ENCODE measurements at regions not wholly inside any gene's neighbourhood (a gene's known extent, or its start where the extent isn't known, plus 50 kb on each side); places are given as distances from the start of the nearest gene placed in this dataset.

GRCh38 chr15:31266712-31267111 is 59.9 kb upstream of the KLF13 start:
- Histone ChIP-seq H3K27ac (ENCODE audit: low read depth, low read length) (peak overlapping the region; percentile 33), H3K4me1 (ENCODE audit: control insufficient read depth in 3 of 3, insufficient read depth in 3 of 3, low read length in 3 of 3) (peaks cover 40 to 56% (median 50%) of the 10 kb centered on the region in 3 donors)

GRCh38 chr15:31267161-31268107 is 59.2 kb upstream of the KLF13 start:
- Histone ChIP-seq H3K36me3 (ENCODE audit: control insufficient read depth in 3 of 3, insufficient read depth in 3 of 3, low read length in 3 of 3) (no peaks in the 10 kb centered on the region), H3K9ac (ENCODE audit: low read depth in 1 of 3, low read length in 3 of 3) (peak overlapping the region in 1 of 3 donors; percentile 25), H3K27ac (ENCODE audit: low read depth, low read length) (no peak overlapping the region), H3K27me3 (ENCODE audit: control insufficient read depth in 3 of 3, insufficient read depth in 3 of 3, low read length in 3 of 3) (no peaks in the 10 kb centered on the region), H3K4me1 (ENCODE audit: control insufficient read depth in 3 of 3, insufficient read depth in 3 of 3, low read length in 3 of 3) (peaks cover 40 to 56% (median 50%) of the 10 kb centered on the region in 3 donors), H3K4me3 (ENCODE audit: low read length in 3 of 3) (no peak overlapping the region), H3K9me3 (ENCODE audit: control insufficient read depth in 3 of 3, low read length in 3 of 3) (no peaks in the 10 kb centered on the region)

More at GRCh38 chr15:31266712-31267111, 59.9 kb upstream of the KLF13 start:
- Histone ChIP-seq H3K9me3 (ENCODE audit: control insufficient read depth in 3 of 3, low read length in 3 of 3) (no peaks in the 10 kb centered on the region), H3K4me3 (ENCODE audit: low read length in 3 of 3) (peak overlapping the region in 1 of 3 donors; percentile 22), H3K36me3 (ENCODE audit: control insufficient read depth in 3 of 3, insufficient read depth in 3 of 3, low read length in 3 of 3) (no peaks in the 10 kb centered on the region), H3K27me3 (ENCODE audit: control insufficient read depth in 3 of 3, insufficient read depth in 3 of 3, low read length in 3 of 3) (no peaks in the 10 kb centered on the region), H3K9ac (ENCODE audit: low read depth in 1 of 3, low read length in 3 of 3) (peak overlapping the region in 2 of 3 donors; percentile 28 to 46)

DNA sequence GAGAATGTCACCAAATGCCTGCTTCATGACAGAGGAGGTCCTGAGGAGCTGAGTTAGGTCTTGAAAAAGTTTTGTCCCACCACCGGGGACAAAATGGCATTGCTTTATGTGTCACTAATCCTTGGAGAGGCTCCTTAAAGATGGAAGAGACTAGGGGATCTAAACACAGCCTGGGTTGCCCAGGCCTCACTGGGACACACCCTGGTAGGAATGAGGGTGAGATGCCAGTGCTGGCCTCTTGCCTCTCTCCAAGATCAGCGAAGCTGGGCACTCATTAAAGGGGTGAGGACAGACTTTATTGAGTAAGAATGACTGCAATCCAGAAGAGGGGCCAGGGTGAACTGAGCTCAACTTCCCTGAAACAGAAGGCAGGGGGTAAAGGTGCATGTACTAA is 58.5 kb upstream of the KLF13 start:
- Histone ChIP-seq H3K4me3 (ENCODE audit: low read length in 3 of 3) (no peak overlapping the region), H3K9me3 (ENCODE audit: control insufficient read depth in 3 of 3, low read length in 3 of 3) (no peaks in the 10 kb centered on the region), H3K27ac (ENCODE audit: low read depth, low read length) (no peak overlapping the region), H3K9ac (ENCODE audit: low read depth in 1 of 3, low read length in 3 of 3) (no peak overlapping the region), H3K27me3 (ENCODE audit: control insufficient read depth in 3 of 3, insufficient read depth in 3 of 3, low read length in 3 of 3) (no peaks in the 10 kb centered on the region), H3K36me3 (ENCODE audit: control insufficient read depth in 3 of 3, insufficient read depth in 3 of 3, low read length in 3 of 3) (no peaks in the 10 kb centered on the region), H3K4me1 (ENCODE audit: control insufficient read depth in 3 of 3, insufficient read depth in 3 of 3, low read length in 3 of 3) (peaks cover 40 to 53% (median 47%) of the 10 kb centered on the region in 3 donors)

DNA sequence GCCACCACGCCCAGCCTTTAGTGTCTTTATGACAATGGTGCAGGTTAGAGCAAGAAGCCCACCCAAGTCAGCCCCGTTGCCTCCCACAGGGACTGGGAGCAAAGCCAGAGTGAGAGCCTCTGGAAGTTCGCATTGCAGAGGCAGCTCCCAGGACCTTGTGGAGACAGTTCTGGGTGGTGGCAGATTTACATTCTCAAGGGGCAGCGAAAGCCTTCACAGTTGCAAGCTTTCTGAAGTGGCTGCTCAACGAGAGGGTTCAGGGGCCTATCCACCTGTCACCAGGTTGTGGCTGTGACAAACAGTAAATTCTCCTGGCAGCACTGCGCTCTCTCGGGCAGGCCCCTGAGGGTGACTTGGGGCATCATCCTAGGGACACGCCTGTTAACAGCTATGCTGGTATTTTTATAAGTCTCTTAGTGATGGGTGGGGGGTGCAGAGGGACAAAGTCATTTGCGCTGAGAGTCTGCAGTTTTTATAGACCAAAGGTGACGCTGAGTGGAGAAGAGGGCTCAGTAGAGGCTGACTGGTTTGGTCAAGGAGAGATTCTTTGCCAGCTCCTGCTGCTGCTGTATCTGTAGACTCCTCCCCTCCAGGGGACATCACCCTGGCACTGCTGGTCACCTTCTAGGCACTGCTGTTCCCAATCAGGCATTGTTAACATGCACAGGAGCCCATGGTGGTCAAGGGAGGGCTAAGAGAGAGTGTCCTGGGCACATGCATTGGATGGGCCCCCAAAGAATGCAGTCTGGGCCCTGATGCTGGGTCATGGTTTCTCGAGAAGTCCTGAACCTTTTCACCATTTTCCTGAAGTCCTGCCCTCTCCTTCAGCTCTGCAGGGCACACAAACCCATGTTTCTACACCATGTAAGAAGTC is 57.5 kb upstream of the KLF13 start:
- Histone ChIP-seq H3K36me3 (ENCODE audit: control insufficient read depth in 3 of 3, insufficient read depth in 3 of 3, low read length in 3 of 3) (no peaks in the 10 kb centered on the region), H3K27ac (ENCODE audit: low read depth, low read length) (no peak overlapping the region), H3K4me1 (ENCODE audit: control insufficient read depth in 3 of 3, insufficient read depth in 3 of 3, low read length in 3 of 3) (peaks cover 30 to 42% (median 37%) of the 10 kb centered on the region in 3 donors), H3K9me3 (ENCODE audit: control insufficient read depth in 3 of 3, low read length in 3 of 3) (no peaks in the 10 kb centered on the region), H3K9ac (ENCODE audit: low read depth in 1 of 3, low read length in 3 of 3) (no peak overlapping the region), H3K27me3 (ENCODE audit: control insufficient read depth in 3 of 3, insufficient read depth in 3 of 3, low read length in 3 of 3) (no peaks in the 10 kb centered on the region), H3K4me3 (ENCODE audit: low read length in 3 of 3) (no peak overlapping the region)

GRCh38 chr15:31269816-31270575 is 56.6 kb upstream of the KLF13 start:
- Histone ChIP-seq H3K27me3 (ENCODE audit: control insufficient read depth in 3 of 3, insufficient read depth in 3 of 3, low read length in 3 of 3) (no peaks in the 10 kb centered on the region), H3K36me3 (ENCODE audit: control insufficient read depth in 3 of 3, insufficient read depth in 3 of 3, low read length in 3 of 3) (no peaks in the 10 kb centered on the region), H3K9ac (ENCODE audit: low read depth in 1 of 3, low read length in 3 of 3) (no peak overlapping the region), H3K27ac (ENCODE audit: low read depth, low read length) (no peak overlapping the region), H3K9me3 (ENCODE audit: control insufficient read depth in 3 of 3, low read length in 3 of 3) (no peaks in the 10 kb centered on the region), H3K4me1 (ENCODE audit: control insufficient read depth in 3 of 3, insufficient read depth in 3 of 3, low read length in 3 of 3) (peaks cover 27 to 39% (median 30%) of the 10 kb centered on the region in 3 donors), H3K4me3 (ENCODE audit: low read length in 3 of 3) (no peak overlapping the region)

GRCh38 chr15:31270767-31271166 is 55.9 kb upstream of the KLF13 start:
- no peak overlapping the region for H3K4me3 ChIP-seq (ENCODE audit: low read length in 3 of 3)
- no peaks in the 10 kb centered on the region for H3K27me3 ChIP-seq (ENCODE audit: control insufficient read depth in 3 of 3, insufficient read depth in 3 of 3, low read length in 3 of 3)
- H3K27ac ChIP-seq (ENCODE audit: low read depth, low read length) = no peak overlapping the region
- no peak overlapping the region for H3K9ac ChIP-seq (ENCODE audit: low read depth in 1 of 3, low read length in 3 of 3)
- H3K36me3 ChIP-seq (ENCODE audit: control insufficient read depth in 3 of 3, insufficient read depth in 3 of 3, low read length in 3 of 3) = no peaks in the 10 kb centered on the region
- no peaks in the 10 kb centered on the region for H3K9me3 ChIP-seq (ENCODE audit: control insufficient read depth in 3 of 3, low read length in 3 of 3)
- H3K4me1 ChIP-seq (ENCODE audit: control insufficient read depth in 3 of 3, insufficient read depth in 3 of 3, low read length in 3 of 3) = peaks cover 22 to 34% (median 24%) of the 10 kb centered on the region in 3 donors

GRCh38 chr15:31271224-31271635 is 55.4 kb upstream of the KLF13 start:
- H3K9me3 ChIP-seq (ENCODE audit: control insufficient read depth in 3 of 3, low read length in 3 of 3) = no peaks in the 10 kb centered on the region
- H3K36me3 ChIP-seq (ENCODE audit: control insufficient read depth in 3 of 3, insufficient read depth in 3 of 3, low read length in 3 of 3) = no peaks in the 10 kb centered on the region
- peaks cover 19 to 31% (median 21%) of the 10 kb centered on the region in 3 donors for H3K4me1 ChIP-seq (ENCODE audit: control insufficient read depth in 3 of 3, insufficient read depth in 3 of 3, low read length in 3 of 3)
- no peak overlapping the region for H3K9ac ChIP-seq (ENCODE audit: low read depth in 1 of 3, low read length in 3 of 3)
- H3K4me3 ChIP-seq (ENCODE audit: low read length in 3 of 3) = no peak overlapping the region
- H3K27ac ChIP-seq (ENCODE audit: low read depth, low read length) = no peak overlapping the region
- H3K27me3 ChIP-seq (ENCODE audit: control insufficient read depth in 3 of 3, insufficient read depth in 3 of 3, low read length in 3 of 3) = no peaks in the 10 kb centered on the region

DNA sequence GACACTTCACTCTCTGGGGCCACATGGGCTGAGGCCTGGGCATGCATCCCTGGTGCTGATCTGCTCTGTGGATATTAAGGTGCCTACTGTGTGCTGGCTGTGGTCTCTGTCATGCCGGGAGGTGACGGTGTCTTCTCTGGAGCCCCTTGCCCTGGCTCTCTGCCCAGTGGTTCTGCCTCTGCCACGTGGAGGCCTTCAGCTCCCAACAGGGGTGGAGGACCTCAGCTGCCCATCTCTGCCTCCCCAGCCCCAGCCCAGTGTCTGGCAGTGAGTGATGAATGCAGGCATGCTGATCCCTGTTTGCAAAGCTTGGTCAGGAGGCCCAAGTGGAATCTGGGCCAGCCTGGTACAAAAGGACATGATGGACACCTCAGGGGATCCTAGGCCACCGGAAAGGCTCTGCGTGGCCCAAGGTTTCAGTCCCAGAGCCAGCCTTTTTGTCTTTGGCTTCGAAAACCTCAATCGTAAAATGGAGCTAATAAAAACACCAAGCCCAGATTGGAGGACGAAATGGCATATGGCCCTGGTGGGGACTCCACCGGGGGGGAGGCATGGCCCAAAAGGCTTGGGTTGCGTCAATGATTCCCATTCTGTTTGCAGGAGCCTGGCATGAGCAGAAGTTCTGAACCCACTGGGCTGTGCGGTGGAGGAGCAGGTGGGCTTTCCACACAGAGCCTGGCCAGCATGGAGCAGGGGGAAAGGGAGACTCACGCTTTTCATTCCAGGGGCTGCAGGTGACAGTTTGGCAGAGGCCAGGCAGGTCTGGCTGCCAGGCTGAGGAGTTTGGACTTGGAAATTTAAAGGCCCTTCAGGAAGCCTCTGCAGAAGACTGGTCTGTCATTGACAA is 54.7 kb upstream of the KLF13 start:
- no peaks in the 10 kb centered on the region for H3K36me3 ChIP-seq (ENCODE audit: control insufficient read depth in 3 of 3, insufficient read depth in 3 of 3, low read length in 3 of 3)
- H3K9ac ChIP-seq (ENCODE audit: low read depth in 1 of 3, low read length in 3 of 3) = no peak overlapping the region
- H3K27ac ChIP-seq (ENCODE audit: low read depth, low read length) = no peak overlapping the region
- H3K4me1 ChIP-seq (ENCODE audit: control insufficient read depth in 3 of 3, insufficient read depth in 3 of 3, low read length in 3 of 3) = peaks cover 12 to 25% (median 14%) of the 10 kb centered on the region in 3 donors
- no peaks in the 10 kb centered on the region for H3K27me3 ChIP-seq (ENCODE audit: control insufficient read depth in 3 of 3, insufficient read depth in 3 of 3, low read length in 3 of 3)
- no peaks in the 10 kb centered on the region for H3K9me3 ChIP-seq (ENCODE audit: control insufficient read depth in 3 of 3, low read length in 3 of 3)
- no peak overlapping the region for H3K4me3 ChIP-seq (ENCODE audit: low read length in 3 of 3)
